NCI-H1048 (cell line): ENCODE measurements at regions not wholly inside any gene's neighbourhood (a gene's known extent, or its start where the extent isn't known, plus 50 kb on each side); places are given as distances from the start of the nearest gene placed in this dataset.
A peak's percentile ranks its signal among the peaks of the same experiment; 100 is the strongest.
"Not testable (repeated sequence)": the region's sequence is repeated elsewhere in the genome, so short reads cannot be mapped to it uniquely, and the experiment has no call there.

ENCODE experiments used
- DNase-seq: peaks from one replicate; lab custom pipeline; 2025; lab: John Stamatoyannopoulos, UW

DNA sequence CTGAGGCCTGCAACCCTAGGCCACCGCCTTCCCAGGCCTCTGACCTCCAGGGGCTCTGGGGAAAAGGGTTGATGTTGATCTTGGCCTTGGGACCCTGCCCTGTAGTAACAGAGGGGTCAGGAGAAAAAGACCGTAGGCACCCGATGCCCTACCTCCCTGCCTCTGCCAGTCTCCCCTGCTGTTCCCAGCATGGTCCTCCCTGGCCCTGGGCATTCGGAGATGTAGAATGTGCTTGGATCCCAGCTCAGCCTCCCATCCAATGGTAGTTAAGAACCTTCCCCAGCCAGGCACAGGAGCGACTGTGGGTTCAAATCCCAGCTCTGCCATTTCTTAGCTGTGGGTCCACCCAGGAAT is 72.0 kb upstream of the TARDBP start:
- DNase-seq, result no peak

DNA sequence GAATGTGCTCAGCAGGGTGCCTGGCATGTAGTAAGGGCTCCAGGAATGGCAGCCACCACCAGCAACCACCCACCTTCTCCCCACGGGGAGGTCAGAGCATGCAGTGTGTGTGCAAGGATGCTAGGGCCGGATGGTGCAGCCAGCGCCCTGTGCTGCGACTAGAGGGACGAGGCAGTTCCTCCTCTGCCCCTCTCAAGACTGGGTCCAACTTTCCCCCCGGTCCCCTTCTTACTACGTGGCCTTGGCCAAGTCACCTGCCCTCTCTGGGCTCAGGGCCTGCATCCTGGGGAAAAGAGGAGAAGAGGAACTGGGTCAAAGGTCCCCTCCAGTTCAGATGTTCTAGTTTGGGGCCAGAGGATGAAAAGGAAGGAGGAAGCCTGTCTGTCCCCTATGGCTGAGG is 71.6 kb upstream of the TARDBP start:
- DNase-seq, result no peak

DNA sequence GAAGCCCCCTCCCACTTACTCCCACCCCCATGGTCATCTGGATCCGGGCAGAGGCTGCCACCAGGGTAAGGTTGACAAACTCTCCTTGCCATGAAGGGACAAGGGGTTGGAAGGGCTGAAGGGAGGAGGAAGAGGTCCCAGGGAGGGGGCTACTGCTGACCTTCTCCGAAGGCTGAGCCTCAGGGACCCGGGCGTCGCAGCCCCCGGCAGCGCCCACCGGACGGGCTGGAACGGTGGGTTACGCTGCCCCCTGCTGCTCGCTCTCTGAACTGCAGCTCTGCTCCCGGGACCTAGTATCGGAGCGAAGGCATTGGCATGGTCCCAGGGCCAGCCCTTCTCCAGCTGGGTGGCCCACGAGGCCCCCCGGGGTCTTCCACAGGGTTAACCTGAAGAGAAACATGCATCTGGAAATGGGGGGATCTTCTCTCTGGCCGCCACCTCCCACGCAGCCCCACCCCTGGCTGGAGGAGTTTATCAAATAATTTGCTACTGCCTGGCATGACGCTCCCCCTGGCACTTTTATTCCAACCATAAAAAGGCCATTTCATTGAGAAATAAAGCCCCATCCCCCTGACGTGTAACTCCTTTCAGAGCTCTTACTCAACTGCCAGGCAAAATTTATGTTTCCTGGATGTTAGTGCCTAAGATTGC is 70.4 kb upstream of the TARDBP start:
- DNase-seq, result no peak

DNA sequence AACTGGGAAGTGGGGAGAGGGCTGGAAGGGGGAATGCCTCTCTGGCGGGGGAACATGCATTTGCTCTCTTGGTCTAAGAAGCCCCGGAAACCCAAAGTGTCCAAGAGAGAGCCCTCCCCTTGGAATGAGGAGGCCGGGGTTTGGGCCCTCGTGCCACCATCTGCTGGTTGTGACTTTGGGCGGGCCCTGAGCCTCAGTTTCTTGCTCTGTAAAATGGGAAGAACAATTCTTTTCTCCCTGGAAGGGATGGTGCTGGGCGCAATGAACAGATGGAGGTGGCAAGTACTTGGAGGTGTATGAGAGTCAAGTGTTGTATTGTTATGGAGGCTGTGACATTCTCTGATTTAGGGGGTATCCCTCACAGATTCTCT is 69.9 kb upstream of the TARDBP start:
- no peak for DNase-seq

DNA sequence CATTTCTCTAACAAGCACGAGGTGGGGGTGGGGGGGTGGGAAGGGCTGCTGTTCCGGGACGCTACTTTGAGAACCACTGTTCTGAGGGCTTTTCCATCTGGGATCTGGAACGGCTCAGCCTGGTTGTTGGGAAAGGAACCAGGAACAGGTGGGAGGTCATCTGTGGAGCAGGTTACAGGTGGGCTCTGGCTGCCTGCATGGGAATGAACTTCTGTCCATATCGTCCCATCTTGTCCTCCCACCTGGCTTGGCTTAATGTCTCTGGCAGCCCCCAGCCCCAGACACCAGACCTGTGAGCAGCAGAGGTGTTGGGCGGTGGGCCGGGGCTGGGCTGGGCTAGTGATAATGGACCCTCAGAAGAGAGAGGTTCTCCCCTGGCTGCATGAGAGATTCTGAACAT is 69.4 kb upstream of the TARDBP start:
- no peak for DNase-seq

DNA sequence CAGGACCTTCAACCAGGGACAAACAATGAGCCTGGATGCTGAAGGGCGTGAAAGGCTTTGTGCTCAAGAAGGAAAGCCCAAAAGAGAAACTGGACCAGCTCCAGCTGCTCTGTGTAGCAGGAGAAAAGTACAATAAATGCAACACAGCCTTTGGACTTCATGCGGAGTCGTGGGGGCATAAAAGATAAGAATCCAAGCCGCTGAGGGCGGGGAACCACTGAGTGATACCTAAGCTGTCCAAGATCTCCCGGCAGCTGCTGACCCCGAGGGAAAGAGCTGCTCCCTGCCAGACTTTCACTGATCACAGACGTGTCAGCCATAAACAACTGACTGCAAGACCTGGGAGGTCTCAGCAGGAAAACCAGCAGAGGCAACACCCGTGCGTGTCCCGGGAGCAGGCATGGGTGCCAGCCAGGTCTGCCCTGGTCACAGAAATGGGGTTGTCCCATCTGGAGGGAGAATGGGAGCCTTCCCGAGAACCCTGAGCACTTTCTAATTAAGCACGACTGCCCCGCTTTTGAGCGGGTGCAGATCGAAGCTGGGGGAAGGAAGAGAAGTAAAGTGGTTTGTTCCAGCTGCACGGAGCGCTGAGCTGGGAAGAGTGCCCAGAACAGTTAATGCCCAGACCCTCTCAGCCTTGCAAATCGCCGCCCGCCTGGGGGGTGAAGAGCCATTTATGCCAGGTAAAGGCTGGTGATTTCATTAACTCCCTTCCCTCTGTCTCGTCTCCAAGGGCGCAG is 68.3 kb upstream of the TARDBP start:
- DNase-seq, result no peak

DNA sequence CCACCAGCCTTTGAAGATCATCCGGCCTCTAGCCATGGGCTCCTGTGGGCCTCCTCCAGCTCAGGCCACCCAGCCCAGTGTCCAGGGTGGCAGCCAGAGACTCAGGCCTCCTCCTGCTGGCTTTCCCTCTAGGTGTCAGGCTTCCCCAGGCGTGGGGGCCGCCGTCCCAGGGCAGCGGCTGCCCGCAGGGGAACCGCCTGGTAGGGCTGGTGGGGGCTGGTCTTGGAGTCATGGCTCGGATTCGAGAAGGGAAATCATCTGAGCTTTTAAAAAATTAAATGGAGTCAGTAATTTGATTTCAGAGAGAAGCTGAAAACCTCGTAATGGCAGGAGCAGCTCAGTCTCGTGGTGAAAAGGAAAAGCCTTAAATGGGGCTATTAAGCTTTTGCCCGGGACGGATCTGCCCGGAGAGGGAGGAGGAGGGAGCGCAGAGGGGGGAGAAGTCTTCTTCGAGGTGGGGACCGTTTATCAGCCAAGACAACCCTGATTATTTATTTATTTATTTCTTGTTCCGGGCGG is 66.4 kb upstream of the TARDBP start:
- no peak for DNase-seq

DNA sequence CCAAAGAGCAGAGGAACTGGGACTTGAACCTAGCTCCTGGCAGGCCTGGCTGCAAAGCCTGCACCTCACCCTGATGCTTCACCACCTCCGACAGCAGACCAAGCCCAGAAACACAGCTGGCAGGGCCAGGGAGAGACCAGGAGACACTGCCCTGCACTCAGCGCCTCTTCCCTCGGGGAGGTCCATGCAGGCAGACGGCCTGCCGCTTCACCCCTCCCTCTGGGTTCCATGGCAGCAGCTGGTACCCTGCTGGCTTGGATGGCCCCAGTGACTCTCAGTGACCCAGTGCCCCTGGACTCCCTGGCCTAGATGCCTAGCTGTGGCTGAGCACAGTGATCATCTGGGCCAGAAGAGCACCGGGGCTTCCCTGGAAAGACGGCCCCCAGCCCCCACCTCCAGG is 65.3 kb upstream of the TARDBP start:
- DNase-seq, result no peak

DNA sequence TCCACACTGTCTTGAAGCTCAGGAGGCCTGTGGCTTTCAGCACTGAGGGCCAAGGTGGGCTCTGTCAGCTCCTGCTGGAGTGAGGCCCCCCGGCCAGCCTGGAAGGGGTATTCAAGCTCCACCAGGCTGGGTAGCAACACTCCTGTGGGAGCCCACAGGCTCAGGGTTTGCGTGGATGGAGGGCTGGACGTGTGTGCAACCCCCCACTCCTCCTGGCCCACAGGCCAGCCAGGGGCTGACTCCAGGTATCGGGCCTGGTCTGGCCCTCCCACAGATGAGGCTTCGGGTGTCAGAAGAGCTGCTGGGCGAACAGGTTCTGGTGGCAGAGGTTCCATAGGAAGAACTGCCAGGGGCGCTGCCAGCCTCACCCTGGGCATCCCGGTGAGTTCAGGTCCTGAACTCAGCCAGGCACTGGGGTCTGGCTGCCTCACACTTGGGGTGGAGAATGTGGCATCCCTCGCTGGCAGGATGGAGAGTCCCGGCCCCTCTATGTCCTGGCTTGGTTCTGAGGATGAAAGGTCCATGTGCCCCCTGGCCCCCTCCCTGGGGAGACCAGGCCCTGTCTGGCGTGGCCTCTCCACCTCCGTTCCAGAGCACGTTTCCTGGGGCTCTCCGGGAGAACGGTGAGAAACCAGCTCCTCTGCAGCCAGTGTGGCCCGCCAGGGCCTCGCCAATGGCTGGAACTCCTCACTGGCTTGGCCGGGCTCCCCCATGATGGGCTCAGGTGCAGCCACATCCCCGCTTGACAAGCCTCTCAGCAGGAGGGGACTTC is 64.6 kb upstream of the TARDBP start:
- DNase-seq, result no peak

DNA sequence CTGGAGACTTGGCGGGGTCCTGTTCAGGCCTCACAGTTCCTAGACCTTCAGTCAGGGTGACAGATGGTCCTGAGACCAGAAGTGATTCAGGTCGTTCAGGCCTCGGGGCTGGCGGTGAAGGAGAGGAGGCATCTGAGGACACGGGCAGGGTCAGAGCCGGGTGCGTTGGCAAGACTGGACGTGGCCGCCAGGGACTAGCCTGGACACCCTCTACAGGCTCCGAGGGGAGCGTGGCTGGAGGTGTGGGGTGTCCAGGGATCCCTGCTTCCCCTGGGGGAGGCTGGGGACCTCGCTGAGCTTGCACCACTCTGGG is 64.0 kb upstream of the TARDBP start:
- no peak for DNase-seq

DNA sequence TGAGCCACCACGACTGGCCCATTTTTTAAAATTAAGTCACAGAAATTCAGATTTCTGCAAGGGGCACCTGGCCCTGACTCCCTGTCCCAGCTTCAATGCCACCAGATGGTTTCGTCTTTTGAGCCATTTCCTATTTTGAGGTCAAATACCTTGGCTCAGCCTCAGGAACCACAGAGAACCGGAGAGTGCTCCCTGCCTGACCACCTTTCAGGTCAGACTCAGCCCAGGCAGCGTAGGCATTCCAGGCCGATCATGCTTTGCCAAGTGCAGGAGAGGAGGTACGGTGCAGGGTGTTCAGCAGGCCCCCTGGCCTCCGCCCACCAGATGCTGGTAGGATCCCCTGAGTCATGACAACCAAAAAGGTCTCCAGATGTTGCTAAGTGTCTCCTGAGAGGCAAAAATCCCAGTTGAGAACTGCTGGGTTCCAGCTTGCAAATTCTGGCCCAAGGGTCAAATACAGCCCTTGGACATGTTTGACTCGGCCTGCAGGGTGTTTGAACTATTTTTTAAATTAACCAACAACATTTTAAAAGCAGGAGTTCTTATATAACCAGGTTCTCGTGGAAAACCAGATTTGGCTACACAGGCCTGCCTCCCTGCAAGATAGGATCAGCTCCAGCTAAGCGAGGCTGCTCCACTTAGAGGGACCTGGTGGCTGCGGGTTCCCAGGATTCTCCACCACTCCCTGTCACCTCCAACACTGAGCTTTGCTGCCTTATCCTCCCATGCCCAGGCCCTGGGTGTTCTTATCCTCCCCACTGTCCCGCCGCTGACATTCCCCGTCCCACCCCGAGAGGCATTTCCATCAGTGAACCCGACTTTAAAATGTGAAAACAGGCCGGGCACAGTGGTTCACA is 61.9 kb upstream of the TARDBP start:
- DNase-seq, result no peak

DNA sequence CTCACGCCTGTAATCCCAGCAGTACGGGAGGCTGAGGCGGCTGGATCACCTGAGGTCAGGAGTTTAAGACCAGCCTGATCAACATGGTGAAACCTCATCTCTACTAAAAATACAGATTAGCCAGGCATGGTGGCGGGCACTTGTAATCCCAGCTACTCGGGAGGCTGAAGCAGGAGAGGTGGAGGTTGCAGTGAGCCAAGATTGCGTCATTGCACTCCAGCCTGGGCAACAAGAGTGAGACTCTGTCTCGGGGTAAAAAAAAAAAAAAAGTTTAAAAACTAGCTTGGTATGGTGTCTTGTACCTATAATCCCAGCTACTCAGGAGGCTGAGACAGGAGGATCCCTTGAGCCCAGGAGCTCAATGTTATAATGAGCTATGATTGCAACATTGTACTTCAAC is 61.2 kb upstream of the TARDBP start:
- not testable (repeated sequence) for DNase-seq

DNA sequence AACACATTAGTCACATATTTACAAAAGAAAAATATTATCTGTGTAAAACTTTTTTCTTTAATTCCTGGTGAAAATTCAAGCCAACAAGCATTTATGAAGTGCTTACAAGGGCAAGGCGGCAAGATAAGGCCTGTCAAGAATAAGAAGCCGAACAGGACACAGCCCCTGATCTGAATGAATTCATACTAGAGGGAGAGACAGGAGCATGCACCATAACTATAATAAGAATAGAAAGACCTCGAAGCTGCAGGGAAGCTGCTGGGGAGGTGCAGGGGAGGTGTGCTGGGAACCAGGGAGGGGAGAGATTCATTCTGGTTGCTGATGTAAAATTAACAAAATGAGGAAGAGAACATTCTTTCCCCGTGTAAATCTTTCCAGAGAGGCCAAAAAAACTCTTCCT is 60.5 kb upstream of the TARDBP start:
- no peak for DNase-seq

DNA sequence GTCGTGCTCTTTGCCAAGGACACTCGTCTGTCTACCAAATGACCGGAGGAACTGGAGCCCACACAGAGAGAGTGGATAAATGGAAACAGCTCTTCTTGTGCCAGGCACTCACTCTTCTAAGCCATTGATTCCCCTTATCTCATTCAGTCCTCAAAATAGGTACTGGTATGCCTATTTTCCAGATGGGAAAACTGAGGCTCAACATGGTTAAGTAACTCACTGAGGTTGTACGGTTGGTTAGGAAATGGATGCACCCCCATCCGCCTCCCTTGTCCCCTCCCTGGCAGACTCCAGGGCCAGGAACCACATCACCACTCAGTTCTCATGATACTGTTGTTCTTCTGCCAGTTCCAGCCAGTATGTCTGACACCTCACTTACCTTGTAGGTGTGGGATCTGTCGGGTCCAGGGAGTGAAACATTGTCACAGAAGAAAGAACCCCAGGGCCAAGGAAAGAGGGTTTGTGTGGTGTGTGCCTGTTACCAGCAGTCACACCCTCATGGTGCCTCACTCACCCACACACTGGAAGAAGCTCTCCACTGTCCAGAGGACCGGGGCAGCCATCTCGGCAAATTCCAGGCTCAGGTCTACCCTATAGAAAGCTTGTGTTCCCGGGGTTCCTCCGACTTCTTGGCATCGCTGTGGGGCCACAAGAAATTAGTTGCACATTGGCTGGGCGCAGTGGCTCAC is 58.8 kb upstream of the TARDBP start:
- DNase-seq, result no peak

DNA sequence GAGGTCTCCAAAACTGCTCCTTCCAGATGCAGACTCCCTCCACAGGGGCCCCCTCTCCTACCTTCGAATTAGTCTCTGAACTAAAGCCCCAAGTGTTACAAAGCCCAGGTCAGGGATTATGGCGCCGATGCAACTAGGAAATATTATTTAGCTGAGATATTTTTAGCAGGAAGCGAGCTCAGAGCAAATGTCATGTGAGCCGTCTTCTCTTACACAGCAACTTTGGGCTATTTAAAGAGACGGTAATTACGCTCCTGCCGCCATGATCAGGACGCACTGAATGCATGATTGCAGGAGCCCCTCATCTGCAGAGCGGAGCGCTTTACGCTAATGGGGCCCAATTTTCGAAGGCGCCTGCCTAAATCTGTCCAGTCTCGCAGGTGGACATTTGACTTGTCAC is 55.3 kb upstream of the TARDBP start:
- no peak for DNase-seq

DNA sequence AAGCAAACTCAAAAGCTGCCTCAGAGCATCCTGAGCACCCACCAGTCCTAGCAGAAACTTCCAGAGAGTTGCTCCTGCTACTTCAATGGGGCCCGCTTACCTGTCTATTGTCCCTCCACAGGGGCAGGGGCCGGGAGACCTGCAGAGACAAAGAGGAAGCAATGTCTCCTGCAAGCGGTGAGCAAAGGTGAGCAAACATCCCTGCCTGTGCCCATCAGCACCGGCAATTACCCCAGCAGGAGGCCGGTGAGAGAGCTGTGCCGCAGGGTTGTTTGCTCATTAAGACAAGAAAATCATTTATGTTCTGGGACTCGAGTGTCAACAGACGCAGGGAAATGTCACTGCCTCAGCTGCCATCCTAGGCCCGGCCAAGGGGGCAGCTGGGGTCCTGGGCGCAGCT is 53.8 kb upstream of the TARDBP start:
- no peak for DNase-seq

DNA sequence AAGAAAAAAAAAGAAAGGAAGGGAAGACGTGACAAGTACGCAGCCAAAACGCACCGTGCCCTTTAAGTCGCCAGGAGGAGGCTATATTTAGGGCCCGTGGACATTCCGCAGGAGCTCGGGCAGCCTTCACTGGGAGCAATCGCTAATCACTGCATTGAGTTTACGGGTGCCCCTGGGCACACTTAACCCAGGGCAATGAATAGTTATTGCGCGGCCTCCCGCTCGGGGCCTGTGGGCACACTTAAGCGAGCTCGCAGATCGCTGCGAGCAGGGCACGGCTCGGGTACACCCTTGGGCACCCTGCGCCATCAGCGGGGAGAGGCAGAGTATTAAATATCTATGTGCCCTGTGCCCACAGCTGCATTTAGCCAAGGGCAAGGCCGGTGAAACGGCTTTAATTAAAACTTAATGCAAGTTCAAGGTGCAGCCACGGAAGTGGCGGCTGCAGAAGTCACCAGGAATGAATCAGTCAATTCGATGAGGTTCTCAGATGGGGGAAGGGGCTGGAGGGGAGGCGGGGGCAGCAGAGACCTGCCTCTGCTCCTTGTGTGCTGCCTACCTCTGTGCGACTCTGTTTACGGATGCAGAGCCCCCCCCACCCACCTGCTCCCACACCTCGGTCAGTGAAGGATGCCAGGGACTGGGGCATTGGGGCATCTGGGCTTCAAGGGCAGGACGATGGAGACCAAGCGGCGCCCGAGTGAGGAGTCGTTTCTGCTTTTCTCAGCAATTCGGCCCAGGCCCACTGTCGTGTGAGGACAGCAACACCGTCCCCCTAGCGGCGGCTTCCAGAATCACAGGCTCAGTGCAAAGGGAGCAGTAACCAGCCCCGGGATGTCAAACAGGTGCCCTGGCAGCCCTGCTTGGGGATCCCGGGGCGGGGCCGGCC is 51.8 kb upstream of the TARDBP start:
- peak; percentile 68 for DNase-seq

DNA sequence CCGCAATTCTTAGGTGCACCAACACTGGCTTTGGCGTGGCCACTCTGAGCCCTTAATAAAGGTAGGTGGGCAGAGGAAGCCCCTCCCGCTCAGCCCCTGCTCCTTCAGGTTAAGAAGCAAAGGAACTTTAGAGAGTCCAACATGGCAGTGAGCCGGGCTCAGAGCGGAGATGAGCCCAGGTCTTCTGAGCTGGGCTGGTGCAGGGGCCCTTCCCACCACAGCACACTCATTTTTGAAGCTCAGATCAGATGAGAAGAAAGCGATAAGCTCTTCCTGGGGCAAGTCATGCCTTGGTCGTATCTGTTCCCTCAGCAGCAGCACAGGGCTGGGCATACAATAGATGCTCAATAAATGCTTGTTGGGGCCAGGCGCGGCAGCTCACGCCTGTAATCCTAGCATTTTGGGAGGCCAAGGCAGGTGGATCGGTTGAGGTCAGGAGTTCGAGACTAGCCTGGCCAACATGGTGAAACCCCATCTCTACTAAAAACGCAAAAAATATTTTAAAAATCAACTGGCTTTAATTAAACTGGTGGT is 51.1 kb upstream of the TARDBP start:
- DNase-seq, result no peak

DNA sequence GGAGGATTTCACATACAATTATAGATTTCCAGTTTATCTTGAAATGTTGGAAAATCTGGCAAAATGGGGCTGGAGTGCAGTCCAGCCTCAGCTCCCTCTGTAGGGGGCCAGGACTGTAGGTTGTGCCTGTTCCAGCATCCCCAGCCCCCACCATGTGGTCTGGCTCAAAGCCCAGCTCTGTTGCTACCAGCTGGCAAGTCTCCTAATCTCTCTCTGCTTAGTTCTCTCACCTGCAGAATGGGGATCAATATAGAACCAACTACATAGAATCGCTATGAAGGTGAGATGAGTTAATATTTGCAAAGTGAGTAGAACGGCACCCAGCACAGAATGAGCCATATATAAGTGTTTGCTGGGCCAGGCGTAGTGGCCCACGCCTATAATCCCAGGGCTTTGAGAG is 50.0 kb upstream of the TARDBP start:
- DNase-seq, result no peak
